ENCODE measurements at regions not wholly inside any gene's neighbourhood (a gene's known extent, or its start where the extent isn't known, plus 50 kb on each side); places are given as distances from the start of the nearest gene placed in this dataset.
"Not testable (repeated sequence)": the region's sequence is repeated elsewhere in the genome, so short reads cannot be mapped to it uniquely, and the experiment has no call there.

- no peak for DNase-seq (ENCODE audit: low read depth, low spot score)
- in situ Hi-C loops (cut with HindIII; ENCODE audit: low pct_unique_long_range_greater_than_20kb, low sequenced_read_pairs) = no loop called here
Observed at GRCh38 chr2:107525406-107525805, 301.3 kb upstream of the RGPD4 start.

GRCh38 chr2:107529146-107529545 lies 297.5 kb upstream of the RGPD4 start:
- peak; percentile 5 for DNase-seq (ENCODE audit: low read depth, low spot score)
- in situ Hi-C loops (cut with HindIII; ENCODE audit: low pct_unique_long_range_greater_than_20kb, low sequenced_read_pairs) = no loop called here

- in situ Hi-C loops (cut with HindIII; ENCODE audit: low pct_unique_long_range_greater_than_20kb, low sequenced_read_pairs) = no loop called here
- DNase-seq (ENCODE audit: low read depth, low spot score) = no peak
Observed at GRCh38 chr2:107530046-107530445, 296.6 kb upstream of the RGPD4 start.

GRCh38 chr2:107534926-107535325 lies 291.8 kb upstream of the RGPD4 start:
- no peak for DNase-seq (ENCODE audit: low read depth, low spot score)
- in situ Hi-C loops (cut with HindIII; ENCODE audit: low pct_unique_long_range_greater_than_20kb, low sequenced_read_pairs) = no loop called here

GRCh38 chr2:107535905-107536689 lies 290.6 kb upstream of the RGPD4 start:
- DNase-seq (ENCODE audit: low read depth, low spot score); in situ Hi-C loops (cut with HindIII; ENCODE audit: low pct_unique_long_range_greater_than_20kb, low sequenced_read_pairs): not testable (repeated sequence)

- no peak for DNase-seq (ENCODE audit: low read depth, low spot score)
- in situ Hi-C loops (cut with HindIII; ENCODE audit: low pct_unique_long_range_greater_than_20kb, low sequenced_read_pairs) = no loop called here
Observed at GRCh38 chr2:107542314-107542740, 284.4 kb upstream of the RGPD4 start.

GRCh38 chr2:107543793-107544192 lies 282.9 kb upstream of the RGPD4 start:
- in situ Hi-C loops (cut with HindIII; ENCODE audit: low pct_unique_long_range_greater_than_20kb, low sequenced_read_pairs) = no loop called here
- DNase-seq (ENCODE audit: low read depth, low spot score) = no peak

- no peak for DNase-seq (ENCODE audit: low read depth, low spot score)
- in situ Hi-C loops (cut with HindIII; ENCODE audit: low pct_unique_long_range_greater_than_20kb, low sequenced_read_pairs) = no loop called here
Observed at GRCh38 chr2:107545066-107545465, 281.6 kb upstream of the RGPD4 start.

GRCh38 chr2:107545851-107546250 lies 280.8 kb upstream of the RGPD4 start:
- in situ Hi-C loops (cut with HindIII; ENCODE audit: low pct_unique_long_range_greater_than_20kb, low sequenced_read_pairs) = no loop called here
- DNase-seq (ENCODE audit: low read depth, low spot score) = no peak

GRCh38 chr2:107548216-107548615 lies 278.5 kb upstream of the RGPD4 start:
- DNase-seq (ENCODE audit: low read depth, low spot score) = no peak
- in situ Hi-C loops (cut with HindIII; ENCODE audit: low pct_unique_long_range_greater_than_20kb, low sequenced_read_pairs) = no loop called here

GRCh38 chr2:107553046-107553445 lies 273.6 kb upstream of the RGPD4 start:
- in situ Hi-C loops (cut with HindIII; ENCODE audit: low pct_unique_long_range_greater_than_20kb, low sequenced_read_pairs) = no loop called here
- DNase-seq (ENCODE audit: low read depth, low spot score) = no peak

GRCh38 chr2:107553539-107553938 lies 273.2 kb upstream of the RGPD4 start:
- in situ Hi-C loops (cut with HindIII; ENCODE audit: low pct_unique_long_range_greater_than_20kb, low sequenced_read_pairs) = no loop called here
- no peak for DNase-seq (ENCODE audit: low read depth, low spot score)

- DNase-seq (ENCODE audit: low read depth, low spot score) = no peak
- in situ Hi-C loops (cut with HindIII; ENCODE audit: low pct_unique_long_range_greater_than_20kb, low sequenced_read_pairs) = no loop called here
Observed at GRCh38 chr2:107556038-107556627, 270.6 kb upstream of the RGPD4 start.

- in situ Hi-C loops (cut with HindIII; ENCODE audit: low pct_unique_long_range_greater_than_20kb, low sequenced_read_pairs) = no loop called here
- DNase-seq (ENCODE audit: low read depth, low spot score) = no peak
Observed at GRCh38 chr2:107558295-107558694, 268.4 kb upstream of the RGPD4 start.

GRCh38 chr2:107569496-107569895 lies 257.2 kb upstream of the RGPD4 start:
- in situ Hi-C loops (cut with HindIII; ENCODE audit: low pct_unique_long_range_greater_than_20kb, low sequenced_read_pairs) = no loop called here
- no peak for DNase-seq (ENCODE audit: low read depth, low spot score)

- DNase-seq (ENCODE audit: low read depth, low spot score) = no peak
- in situ Hi-C loops (cut with HindIII; ENCODE audit: low pct_unique_long_range_greater_than_20kb, low sequenced_read_pairs) = no loop called here
Observed at GRCh38 chr2:107570876-107571275, 255.8 kb upstream of the RGPD4 start.

GRCh38 chr2:107572890-107573289 lies 253.8 kb upstream of the RGPD4 start:
- in situ Hi-C loops (cut with HindIII; ENCODE audit: low pct_unique_long_range_greater_than_20kb, low sequenced_read_pairs) = not testable (repeated sequence)

GRCh38 chr2:107576991-107577390 lies 249.7 kb upstream of the RGPD4 start:
- DNase-seq (ENCODE audit: low read depth, low spot score) = no peak
- in situ Hi-C loops (cut with HindIII; ENCODE audit: low pct_unique_long_range_greater_than_20kb, low sequenced_read_pairs) = no loop called here

More at GRCh38 chr2:107572890-107573289, 253.8 kb upstream of the RGPD4 start:
- peak; percentile 51 for DNase-seq (ENCODE audit: low read depth, low spot score)

- in situ Hi-C loops (cut with HindIII; ENCODE audit: low pct_unique_long_range_greater_than_20kb, low sequenced_read_pairs) = no loop called here
- peak; percentile 49 for DNase-seq (ENCODE audit: low read depth, low spot score)
Observed at GRCh38 chr2:107582487-107582886, 244.2 kb upstream of the RGPD4 start.
